HEK293T (cell line): ENCODE measurements at regions not wholly inside any gene's neighbourhood (a gene's known extent, or its start where the extent isn't known, plus 50 kb on each side); places are given as distances from the start of the nearest gene placed in this dataset.

Experiments used
- CTCF ChIA-PET: fragments of 350-600 bp; formaldehyde crosslinking; extraction: SDS; loops from one replicate; lab custom pipeline; 2021; ENCODE audit warnings: antibody characterized with exemption, inconsistent platforms; lab: Yijun Ruan, JAX
- POLR2A ChIA-PET: fragments of 350-600 bp; formaldehyde crosslinking; extraction: SDS; loops from one replicate; lab custom pipeline; 2020; ENCODE audit warnings: antibody characterized with exemption, inconsistent platforms; lab: Yijun Ruan, JAX
- DNase-seq: peaks from one replicate; pipeline ENCODE4 v3.0.0; 2012; ENCODE audit warnings: mixed read lengths; ENCODE audit errors: extremely low spot score
- ARNT ChIP-seq: fragments of 450-650 bp; IDR thresholded peaks from 2 replicates; pipeline ENCODE4 v1.6.1; 2017; ENCODE audit warnings: mild to moderate bottlenecking
- BHLHE40 ChIP-seq: fragments of 450-650 bp; IDR thresholded peaks from 2 replicates; pipeline ENCODE4 v1.6.1; 2016; ENCODE audit warnings: mild to moderate bottlenecking, moderate library complexity, borderline replicate concordance
- CTBP1 ChIP-seq: fragments of 450-650 bp; IDR thresholded peaks from 2 replicates; pipeline ENCODE4 v1.6.1; 2016; ENCODE audit warnings: borderline replicate concordance
- ELF4 ChIP-seq: fragments of 450-650 bp; IDR thresholded peaks from 2 replicates; pipeline ENCODE4 v1.6.1; 2017; ENCODE audit warnings: antibody characterized with exemption
- FOXA1 ChIP-seq: fragments of 450-650 bp; IDR thresholded peaks from 2 replicates; pipeline ENCODE4 v1.6.1; 2016; ENCODE audit warnings: mild to moderate bottlenecking
- FOXK2 ChIP-seq: fragments of 450-650 bp; IDR thresholded peaks from 2 replicates; pipeline ENCODE4 v1.6.1; 2016; ENCODE audit warnings: mild to moderate bottlenecking
- FOXM1 ChIP-seq: fragments of 450-650 bp; IDR thresholded peaks from 2 replicates; pipeline ENCODE4 v1.6.1; 2017; ENCODE audit warnings: mild to moderate bottlenecking, borderline replicate concordance
- HDGF ChIP-seq: fragments of 450-650 bp; IDR thresholded peaks from 2 replicates; pipeline ENCODE4 v1.6.1; 2017; ENCODE audit warnings: antibody characterized with exemption, borderline replicate concordance
- L3MBTL2 ChIP-seq: fragments of 450-650 bp; conservative IDR thresholded peaks from 2 replicates; pipeline ENCODE4 v1.6.1; 2016; ENCODE audit warnings: mild to moderate bottlenecking
- LEF1 ChIP-seq: fragments of 450-650 bp; IDR thresholded peaks from 2 replicates; pipeline ENCODE4 v1.6.1; 2017; ENCODE audit warnings: mild to moderate bottlenecking, borderline replicate concordance
- NFRKB ChIP-seq: fragments of 450-650 bp; IDR thresholded peaks from 2 replicates; pipeline ENCODE4 v1.6.1; 2016; ENCODE audit warnings: mild to moderate bottlenecking, moderate library complexity
- PKNOX1 ChIP-seq: fragments of 450-650 bp; IDR thresholded peaks from 2 replicates; pipeline ENCODE4 v1.6.1; 2016
- SP1 ChIP-seq: fragments of 450-650 bp; IDR thresholded peaks from 2 replicates; pipeline ENCODE4 v1.6.1; 2017
- SUZ12 ChIP-seq: fragments of 450-650 bp; IDR thresholded peaks from 2 replicates; pipeline ENCODE4 v1.6.1; 2016; ENCODE audit warnings: mild to moderate bottlenecking
- TARDBP ChIP-seq: fragments of 450-650 bp; IDR thresholded peaks from 2 replicates; pipeline ENCODE4 v1.6.1; 2016
- ZNF384 ChIP-seq: fragments of 450-650 bp; IDR thresholded peaks from 2 replicates; pipeline ENCODE4 v1.6.1; 2016

- TF ChIP-seq FOXK2 (no peak), CTBP1 (no peak), FOXA1 (no peak), SUZ12 (no peak), ARNT (no peak), ELF4 (no peak), NFRKB (no peak), FOXM1 (no peak), L3MBTL2 (no peak), ZNF384 (no peak), PKNOX1 (no peak), LEF1 (no peak), TARDBP (no peak), HDGF (no peak), SP1 (no peak), BHLHE40 (no peak)
- no peak for DNase-seq
- POLR2A ChIA-PET: no interaction called here
- CTCF ChIA-PET: no interaction called here
Observed at GRCh38 chr5:158626718-158627117, 473.0 kb downstream of the EBF1 start.

GRCh38 chr5:158623971-158624370, 475.7 kb downstream of the EBF1 start:
- POLR2A ChIA-PET: no interaction called here
- CTCF ChIA-PET: no interaction called here
- TF ChIP-seq BHLHE40: no peak
- no peak for TF ChIP-seq FOXA1
- TF ChIP-seq NFRKB: no peak
- TF ChIP-seq FOXM1: no peak
- TF ChIP-seq TARDBP: no peak
- no peak for TF ChIP-seq PKNOX1
- no peak for TF ChIP-seq ARNT
- DNase-seq: no peak

- TF ChIP-seq SUZ12 (no peak), FOXA1 (no peak), TARDBP (no peak), FOXM1 (no peak), NFRKB (no peak), BHLHE40 (no peak), HDGF (no peak), SP1 (no peak), FOXK2 (no peak), CTBP1 (no peak), L3MBTL2 (no peak), ELF4 (no peak), LEF1 (no peak), ARNT (no peak)
- CTCF ChIA-PET: no interaction called here
- POLR2A ChIA-PET: no interaction called here
- no peak for DNase-seq
Observed at GRCh38 chr5:158621391-158621790, 478.3 kb downstream of the EBF1 start.

GRCh38 chr5:158619083-158619788, 480.5 kb downstream of the EBF1 start:
- no peak for TF ChIP-seq ZNF384
- POLR2A ChIA-PET: no interaction called here
- CTCF ChIA-PET: interaction anchor here (1.0 kb wide), 1 partner anchor 77 kb away, joined by 3 read pairs; no protein-coding TSS in a partner anchor
- DNase-seq: no peak

GRCh38 chr5:158618256-158618655, 481.5 kb downstream of the EBF1 start:
- ChIA-PET CTCF (no interaction called here), POLR2A (no interaction called here)

GRCh38 chr5:158616707-158617106, 483.0 kb downstream of the EBF1 start:
- DNase-seq: no peak
- ChIA-PET CTCF (interaction anchor here (0.7 kb wide), 1 partner anchor 14 kb away, joined by 5 read pairs; no protein-coding TSS in a partner anchor), POLR2A (interaction anchor here (0.7 kb wide), 1 partner anchor 59 kb away, joined by 5 read pairs; no protein-coding TSS in a partner anchor)
- TF ChIP-seq ARNT (no peak), TARDBP (no peak), PKNOX1 (no peak), ZNF384 (no peak), LEF1 (no peak), ELF4 (no peak), L3MBTL2 (no peak), SUZ12 (no peak), NFRKB (no peak), BHLHE40 (no peak)

More at GRCh38 chr5:158618256-158618655, 481.5 kb downstream of the EBF1 start:
- TF ChIP-seq NFRKB (no peak), LEF1 (no peak), ARNT (no peak), PKNOX1 (no peak), ZNF384 (no peak), TARDBP (no peak), SUZ12 (no peak)
- no peak for DNase-seq
